ENCODE measurements at regions not wholly inside any gene's neighbourhood (a gene's known extent, or its start where the extent isn't known, plus 50 kb on each side); places are given as distances from the start of the nearest gene placed in this dataset.

- intact Hi-C loops (cut with DNase I) = no loop called here
- no peak for DNase-seq
These were observed 447.3 kb upstream of the JARID2 start for GRCh38 chr6:14798594-14798982.

GRCh38 chr6:14798996-14799588, 446.8 kb upstream of the JARID2 start:
- intact Hi-C loops (cut with DNase I) = no loop called here
- no peak for DNase-seq

GRCh38 chr6:14799928-14800327, 445.9 kb upstream of the JARID2 start:
- peak; percentile 5 to 80 (median 56) for DNase-seq
- intact Hi-C loops (cut with DNase I) = no loop called here

- no peak for DNase-seq
- intact Hi-C loops (cut with DNase I) = no loop called here
These were observed 443.2 kb upstream of the JARID2 start for GRCh38 chr6:14802514-14803160.

DNA sequence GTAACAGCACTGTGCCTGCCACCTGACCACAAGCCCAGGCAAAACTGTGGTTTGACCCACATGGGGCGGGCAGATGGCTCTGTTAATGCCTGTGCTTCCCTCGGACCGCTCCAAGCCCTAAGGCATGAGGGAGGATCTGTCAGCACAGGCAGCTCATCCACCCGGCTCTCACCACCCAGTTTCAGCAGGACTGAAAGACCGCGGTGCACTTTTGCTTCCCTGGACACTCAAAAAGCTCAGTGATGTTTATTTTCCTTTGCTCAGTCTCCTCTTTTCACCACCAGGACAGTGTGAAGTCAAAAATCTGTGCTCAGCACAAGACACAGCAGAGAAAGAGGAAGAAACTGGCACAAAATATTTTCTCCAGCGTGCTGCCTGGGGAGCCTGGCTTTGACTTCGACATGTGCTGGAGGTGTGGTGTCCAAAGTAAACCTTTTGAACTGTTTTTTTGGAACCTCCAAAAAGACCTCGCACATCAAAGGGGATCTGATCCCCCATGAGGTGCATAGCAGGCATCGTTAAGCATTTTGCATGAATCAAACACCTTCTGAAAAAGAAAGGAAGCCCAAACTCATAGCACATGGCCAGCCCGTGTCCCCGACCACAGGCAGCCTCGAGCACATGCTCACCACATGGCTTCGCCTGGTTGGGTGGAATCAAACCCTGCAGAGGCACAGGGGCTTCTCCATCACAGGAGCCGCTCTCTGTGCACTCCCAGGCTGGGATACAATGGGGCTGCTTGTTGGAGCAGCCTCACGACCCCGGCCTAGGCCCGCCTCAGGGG, 441.7 kb upstream of the JARID2 start:
- DNase-seq = peak in 21 of 42 donors; percentile 4 to 50 (median 14)
- intact Hi-C loops (cut with DNase I) = no loop called here

DNA sequence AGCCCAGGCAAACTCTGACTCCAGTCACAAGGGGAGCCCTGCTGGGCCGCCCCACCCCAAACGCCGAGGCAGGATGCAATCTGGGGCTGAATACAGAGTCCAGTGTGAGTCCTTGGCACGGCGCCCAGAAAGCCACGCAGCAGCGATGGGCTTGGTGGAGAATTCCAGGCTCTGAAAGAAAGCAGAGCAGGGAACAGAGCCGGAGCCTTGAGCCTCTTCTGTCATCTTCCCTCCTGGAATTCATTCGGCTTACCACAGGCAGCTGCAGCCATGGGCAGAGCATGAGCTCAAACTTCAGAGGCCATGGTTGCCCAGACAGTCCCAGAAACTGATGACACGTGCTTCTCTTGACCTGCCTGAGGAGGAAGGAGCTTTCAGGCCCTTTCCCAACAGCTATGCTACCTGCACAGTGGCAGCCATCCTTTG, 441.1 kb upstream of the JARID2 start:
- intact Hi-C loops (cut with DNase I) = no loop called here
- DNase-seq = peak; percentile 71 to 93 (median 85)

DNA sequence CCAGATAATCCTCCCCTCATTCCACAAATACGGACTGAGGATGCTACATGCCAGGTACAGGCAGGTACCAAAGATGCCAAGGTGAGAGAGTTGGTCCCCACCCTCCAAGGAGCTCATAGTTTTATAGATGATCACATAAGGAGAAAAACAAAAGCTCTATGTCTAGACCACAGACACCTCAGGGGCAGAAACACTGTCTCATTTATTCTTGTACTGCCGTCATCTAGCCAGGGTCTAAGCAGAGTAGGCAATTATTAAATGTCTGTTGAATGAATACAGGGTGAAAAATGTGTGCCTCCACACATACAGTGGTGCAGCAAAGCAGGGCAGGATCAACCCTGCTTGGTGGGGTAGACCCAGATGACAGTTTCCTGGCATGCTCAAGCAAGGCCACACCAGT, 439.8 kb upstream of the JARID2 start:
- intact Hi-C loops (cut with DNase I) = no loop called here

GRCh38 chr6:14807130-14807529, 438.7 kb upstream of the JARID2 start:
- no peak for DNase-seq
- intact Hi-C loops (cut with DNase I) = no loop called here

More for the DNA sequence above, 439.8 kb upstream of the JARID2 start:
- no peak for DNase-seq

DNA sequence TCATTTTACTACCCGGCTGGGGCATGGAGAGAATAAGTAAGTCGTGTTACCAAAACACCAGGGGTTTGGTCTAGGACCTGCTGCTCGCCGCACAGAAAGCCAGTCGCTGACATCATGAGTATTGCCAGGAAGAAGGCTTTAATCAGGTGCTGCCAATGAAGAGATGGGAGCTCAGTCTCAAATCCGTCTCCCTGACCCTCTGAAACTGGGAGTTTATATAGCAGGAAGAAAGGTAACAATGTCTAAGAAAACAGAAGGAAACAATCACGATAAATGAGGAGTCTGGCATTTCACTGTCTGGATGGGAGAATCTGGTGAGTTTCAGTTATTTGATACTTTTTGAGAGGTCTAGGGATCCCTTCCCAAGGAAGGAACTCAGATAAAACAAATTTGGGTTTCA, 437.9 kb upstream of the JARID2 start:
- no peak for DNase-seq
- intact Hi-C loops (cut with DNase I) = no loop called here

- intact Hi-C loops (cut with DNase I) = no loop called here
- no peak for DNase-seq
These were observed 435.8 kb upstream of the JARID2 start for GRCh38 chr6:14810021-14810420.

DNA sequence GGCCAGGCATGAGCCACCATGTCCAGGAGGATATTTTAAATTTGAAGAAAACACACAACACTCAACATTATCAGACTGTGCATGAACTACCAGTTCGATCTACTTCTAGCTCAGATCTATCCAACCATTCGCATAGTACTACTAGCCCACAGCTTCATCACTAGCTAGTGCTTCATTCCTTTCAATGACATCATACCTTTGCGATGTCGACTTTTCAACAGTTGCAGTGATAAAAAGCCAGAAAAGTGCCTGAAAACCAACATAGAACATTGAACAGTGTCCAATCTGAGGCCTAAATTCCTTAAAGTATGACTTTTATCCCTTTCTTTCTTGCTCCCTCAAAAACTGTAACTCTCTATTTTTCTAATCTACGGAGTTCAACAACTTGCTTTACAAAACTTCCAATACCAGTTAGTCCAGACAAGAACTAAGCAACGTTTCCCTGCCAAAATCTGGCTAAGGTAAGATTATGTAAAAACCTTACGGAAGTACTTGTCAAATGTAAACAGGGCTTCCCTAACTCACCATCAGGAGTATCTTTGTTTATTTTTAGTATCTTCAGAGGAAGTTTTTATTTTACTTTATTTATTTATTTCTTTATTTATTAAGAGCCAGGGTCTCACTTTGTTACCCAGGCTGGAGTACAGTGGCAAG, 434.0 kb upstream of the JARID2 start:
- DNase-seq = no peak
- intact Hi-C loops (cut with DNase I) = no loop called here

GRCh38 chr6:14814016-14814415, 431.9 kb upstream of the JARID2 start:
- intact Hi-C loops (cut with DNase I) = no loop called here
- no peak for DNase-seq

GRCh38 chr6:14816116-14816859, 429.6 kb upstream of the JARID2 start:
- intact Hi-C loops (cut with DNase I) = no loop called here
- DNase-seq = peak in 3 of 42 donors; percentile 5 to 37 (median 33)

DNA sequence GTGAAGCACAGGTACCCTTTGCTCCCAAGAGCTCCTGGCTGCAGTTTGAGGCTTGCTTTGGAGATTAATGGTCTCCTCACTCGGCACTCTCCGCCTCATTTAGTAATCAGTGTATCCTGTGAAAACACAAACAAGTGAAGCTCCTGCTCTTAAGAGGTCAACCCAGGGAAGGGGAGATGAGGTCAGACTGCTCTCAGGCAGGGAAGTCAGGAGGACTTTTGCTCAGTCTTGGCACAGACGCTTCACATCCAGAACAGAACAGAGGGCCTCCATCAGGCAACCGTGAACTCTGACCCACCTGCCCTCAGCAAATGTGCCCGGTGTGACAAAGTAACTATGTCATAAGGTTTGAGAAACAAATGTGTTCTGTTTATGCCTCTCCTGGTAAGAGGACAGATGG, 428.8 kb upstream of the JARID2 start:
- DNase-seq = no peak
- intact Hi-C loops (cut with DNase I) = no loop called here

DNA sequence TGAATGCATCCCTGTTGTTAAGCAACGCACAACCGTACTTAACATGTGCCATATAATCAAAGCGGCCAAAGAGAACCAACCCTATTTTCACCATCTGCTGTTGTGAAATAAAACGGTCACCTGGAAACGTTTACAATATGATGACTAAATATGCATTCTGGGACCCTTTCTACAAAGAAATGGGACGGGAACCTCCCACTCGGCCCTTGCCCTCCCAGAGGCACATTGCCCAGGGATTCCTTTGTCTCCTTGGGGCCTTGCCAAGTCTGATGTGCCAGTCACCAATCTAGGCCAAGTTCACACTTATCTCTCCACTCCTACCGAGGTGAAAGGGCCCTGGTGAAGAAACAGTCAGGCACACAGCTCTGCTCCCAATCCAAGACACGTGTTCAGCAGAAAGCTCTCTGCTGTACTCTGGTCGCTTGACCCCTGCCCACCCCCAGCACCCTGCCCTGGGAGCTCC, 427.4 kb upstream of the JARID2 start:
- intact Hi-C loops (cut with DNase I) = no loop called here
- DNase-seq = peak in 1 of 42 donors; percentile 48

GRCh38 chr6:14819001-14819400, 426.9 kb upstream of the JARID2 start:
- DNase-seq = no peak

DNA sequence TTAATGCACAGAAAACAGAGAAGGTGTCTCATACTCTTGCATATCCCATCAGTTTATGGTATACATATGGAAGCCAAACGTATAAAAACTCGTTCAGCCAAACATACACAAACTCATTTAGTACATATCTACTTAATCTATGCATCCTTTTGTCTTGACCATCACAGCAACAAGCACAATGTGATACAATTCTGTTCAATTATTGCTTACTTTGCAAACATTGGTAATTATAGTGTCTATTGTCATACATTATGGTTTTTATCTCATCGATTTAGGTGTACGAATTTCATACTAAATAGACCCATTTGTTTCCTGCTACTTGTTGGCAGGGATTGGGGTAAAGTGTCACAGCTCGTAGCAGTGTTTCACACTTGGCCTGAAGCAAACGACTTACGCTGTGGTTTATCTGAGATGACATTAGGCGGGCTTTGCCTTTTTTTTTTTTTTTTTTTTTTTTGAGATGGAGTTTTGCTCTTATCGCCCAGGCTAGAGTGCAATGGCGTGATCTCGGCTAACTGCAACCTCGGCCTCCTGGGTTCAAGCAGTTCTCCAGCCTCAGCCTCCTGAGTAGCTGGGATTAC, 425.9 kb upstream of the JARID2 start:
- intact Hi-C loops (cut with DNase I) = no loop called here
- DNase-seq = no peak

More at GRCh38 chr6:14819001-14819400, 426.9 kb upstream of the JARID2 start:
- intact Hi-C loops (cut with DNase I) = no loop called here

GRCh38 chr6:14822012-14822553, 423.8 kb upstream of the JARID2 start:
- no peak for DNase-seq
- intact Hi-C loops (cut with DNase I) = no loop called here

Data from head of caudate nucleus (tissue), 42 donors.